K562 (cell line): ENCODE measurements at regions not wholly inside any gene's neighbourhood (a gene's known extent, or its start where the extent isn't known, plus 50 kb on each side); places are given as distances from the start of the nearest gene placed in this dataset.

ENCODE experiments used
- ATAC-seq: fragments of 200-7000 bp; cut with Tn5 transposase; 3 replicates; pipeline ENCODE4 v1.9.1; 2020; ENCODE audit warnings: moderate library complexity
- BruUV-seq: library from RNA; stranded (reverse); fragments of 400-500 nt; replicated peaks from 2 replicates; lab custom pipeline; 2021; lab: Mats Ljungman, UMichigan
- CTCF ChIA-PET: fragments of 300-600 bp; formaldehyde crosslinking; extraction: SDS; loops from one replicate; lab custom pipeline; 2021; ENCODE audit warnings: low intra/inter-chr PET ratio; lab: Yijun Ruan, JAX
- POLR2A ChIA-PET: fragments of 300-600, 350-650 bp; sonication (Branson Sonifier 250); formaldehyde crosslinking; extraction: SDS; loops from one replicate; lab custom pipeline; 2021; ENCODE audit warnings: antibody characterized with exemption, inconsistent platforms; lab: Yijun Ruan, JAX
- DNase-seq, 4 experiments: peaks; one replicate each; pipeline versions ENCODE4 v3.0.0 to v3.0.0-alpha.2; 2011 to 2018; ENCODE audit warnings: low spot score in 3 of 4, mixed read lengths in 3 of 4; ENCODE audit errors: extremely low read depth in 1 of 4
- FAIRE-seq: peaks from 2 replicates; lab custom pipeline; 2011; peaks lifted over from hg19 to GRCh38; lab: Jason Lieb, UNC
- H2AFZ ChIP-seq: 2 replicates; pipeline ENCODE4 v1.6.0; 2011; ENCODE audit warnings: low read depth, low read length, control low read depth, inconsistent platforms
- H3K27ac ChIP-seq: fragments of 200-600 bp; 3 replicates; pipeline ENCODE4 v1.8.0; 2011; ENCODE audit warnings: low read depth, mild to moderate bottlenecking, control low read depth, inconsistent platforms, low read length, moderate library complexity, mixed read lengths; ENCODE audit errors: extremely low read depth
- H3K27me3 ChIP-seq, 2 experiments: fragments of 300-600 bp in 1 of 2; 2 replicates in 1 of 2; 3 replicates in 1 of 2; pipeline versions ENCODE4 v1.6.0 to v1.8.0; 2011; ENCODE audit warnings: inconsistent platforms in 2 of 2, low read length in 2 of 2, mild to moderate bottlenecking in 1 of 2, mixed read lengths in 1 of 2, moderate library complexity in 1 of 2; ENCODE audit not compliant: control insufficient read depth in 2 of 2, insufficient read depth in 2 of 2
- H3K36me3 ChIP-seq: fragments of 300-600 bp; 3 replicates; pipeline ENCODE4 v1.8.0; 2011; ENCODE audit warnings: mild to moderate bottlenecking, low read length, inconsistent platforms; ENCODE audit not compliant: control insufficient read depth, insufficient read depth
- H3K4me1 ChIP-seq, 2 experiments: fragments of 200-600 bp in 1 of 2; replicated peaks in 1 of 2; 2 replicates in 1 of 2; 3 replicates in 1 of 2; pipeline versions ENCODE4 v1.5.1 to v1.8.0; 2011; ENCODE audit warnings: inconsistent platforms in 2 of 2, low read length in 2 of 2, mild to moderate bottlenecking in 1 of 2, mixed read lengths in 1 of 2, moderate library complexity in 1 of 2; ENCODE audit not compliant: control insufficient read depth in 2 of 2, insufficient read depth in 2 of 2
- H3K4me2 ChIP-seq: 2 replicates; pipeline ENCODE4 v1.6.1; 2011; ENCODE audit warnings: low read length, control low read depth, inconsistent platforms, mixed read lengths; ENCODE audit not compliant: insufficient read depth
- H3K4me3 ChIP-seq: fragments of 200-600 bp; sonication (generic), shearing (Covaris generic); 2 replicates; pipeline ENCODE4 v1.5.1; 2016; ENCODE audit warnings: control low read depth, inconsistent platforms
- H3K79me2 ChIP-seq: fragments of 200-600 bp; 3 replicates; pipeline ENCODE4 v1.8.0; 2011; ENCODE audit warnings: low read length, inconsistent platforms; ENCODE audit not compliant: control insufficient read depth, insufficient read depth
- H3K9ac ChIP-seq, 2 experiments: 2 replicates each; pipeline versions ENCODE4 v1.6.0 to v1.6.1; 2011; ENCODE audit warnings: low read depth in 2 of 2, low read length in 2 of 2, control low read depth in 1 of 2, inconsistent platforms in 1 of 2, mild to moderate bottlenecking in 1 of 2, mixed read lengths in 1 of 2; ENCODE audit not compliant: insufficient read depth in 1 of 2
- H3K9me1 ChIP-seq: one replicate; pipeline ENCODE4 v1.6.0; 2011; ENCODE audit warnings: inconsistent platforms, mild to moderate bottlenecking, low read length, moderate library complexity; ENCODE audit not compliant: control insufficient read depth, insufficient read depth
- H3K9me3 ChIP-seq: replicated peaks from 2 replicates; pipeline ENCODE4 v1.5.1; 2011; ENCODE audit warnings: low read depth, low read length, inconsistent platforms; ENCODE audit not compliant: control insufficient read depth, insufficient read depth
- H4K20me1 ChIP-seq: replicated peaks from 2 replicates; pipeline ENCODE4 v1.6.1; 2011; ENCODE audit warnings: low read length, inconsistent platforms, mixed read lengths; ENCODE audit not compliant: control insufficient read depth, insufficient read depth
- ATF7 ChIP-seq: fragments of 450-650 bp; IDR thresholded peaks from 2 replicates; pipeline ENCODE4 v1.7.1; 2014; ENCODE audit warnings: mild to moderate bottlenecking, moderate library complexity
- DMBX1 ChIP-seq: fragments of 250-450 bp; sonication (Bioruptor Pico); IDR thresholded peaks from 2 replicates; pipeline ENCODE4 v1.8.0; 2022; ENCODE audit warnings: inconsistent platforms, mild to moderate bottlenecking, moderate library complexity, borderline replicate concordance
- ETV1 ChIP-seq: fragments of 450-650 bp; conservative IDR thresholded peaks from 2 replicates; pipeline ENCODE4 v1.6.1; 2016; ENCODE audit warnings: missing genetic modification characterization, control low read depth, low read depth, missing compliant biosample characterization
- HINFP ChIP-seq: fragments of 450-650 bp; conservative IDR thresholded peaks from 2 replicates; pipeline ENCODE4 v1.6.1; 2016; ENCODE audit warnings: missing genetic modification characterization, low read depth, mild to moderate bottlenecking, control low read depth, missing compliant biosample characterization
- MEIS2 ChIP-seq: fragments of 450-650 bp; IDR thresholded peaks from 2 replicates; pipeline ENCODE4 v1.6.1; 2014; ENCODE audit warnings: mild to moderate bottlenecking; ENCODE audit not compliant: partially characterized antibody
- PBX2 ChIP-seq, 2 experiments: IDR thresholded peaks in 1 of 2; conservative IDR thresholded peaks in 1 of 2; 2 replicates each; pipeline ENCODE4 v1.6.1; 2016; ENCODE audit warnings: low read depth in 2 of 2, mild to moderate bottlenecking in 1 of 2, missing compliant biosample characterization in 1 of 2, missing genetic modification characterization in 1 of 2, moderate library complexity in 1 of 2
- PHTF2 ChIP-seq: fragments of 250-450 bp; sonication (Bioruptor Pico); IDR thresholded peaks from 2 replicates; pipeline ENCODE4 v1.5.0; 2021; ENCODE audit warnings: mild to moderate bottlenecking
- RFX7 ChIP-seq: fragments of 250-450 bp; sonication (Bioruptor Pico); IDR thresholded peaks from 2 replicates; pipeline ENCODE4 v1.5.1; 2021; ENCODE audit warnings: mild to moderate bottlenecking
- SUPT5H ChIP-seq: fragments of 450-650 bp; IDR thresholded peaks from 2 replicates; pipeline ENCODE4 v1.6.1; 2016
- TBP ChIP-seq: optimal IDR thresholded peaks from 2 replicates; pipeline ENCODE3; 2011; ENCODE audit warnings: low read depth, low read length, improper control_type of control experiment
- ZNF589 ChIP-seq: fragments of 200-800 bp; sonication (Bioruptor generic); IDR thresholded peaks from 2 replicates; pipeline ENCODE4 v1.6.1; 2016; ENCODE audit warnings: low read depth, missing genetic modification characterization, missing compliant biosample characterization
- WGBS: fragments of 100-300 bp; shearing (Covaris generic); methylation state at CpG from one replicate; pipeline ENCODE4 v1.1.6; 2016; ENCODE audit warnings: low coverage, mixed read lengths; ENCODE audit not compliant: insufficient coverage; ENCODE audit errors: missing lambda C conversion rate; 5-methylcytosine and 5-hydroxymethylcytosine counted together
- in situ Hi-C: fragments of 300-500 bp; cut with MboI; formaldehyde crosslinking; loops from 4 replicates; pipeline ENCODE4 v1.15.0; 2018; ENCODE audit warnings: inconsistent platforms, mixed read lengths
- intact Hi-C: fragments of 100-400 bp; cut with micrococcal nuclease; formaldehyde crosslinking; loops from 2 replicates; pipeline ENCODE4 v1.14.2; 2022

GRCh38 chr1:234545517-234546386 lies 64.2 kb downstream of the IRF2BP2 start:
- intact Hi-C loops: loop anchor here (2.0 to 5.0 kb wide), 4 partner anchors 37 to 57 kb away; no protein-coding TSS in a partner anchor
- Histone ChIP-seq H2AFZ (peak overlapping the region; percentile 73), H3K27ac (peak overlapping the region; percentile 72; the same call in 1 of the 3 replicates), H3K27me3 (no peaks in the 10 kb centered on the region), H3K9me1 (no peaks in the 10 kb centered on the region), H3K79me2 (no peaks in the 10 kb centered on the region), H3K4me1 (peaks cover 35 to 53% of the 10 kb centered on the region in 2 experiments), H3K36me3 (no peaks in the 10 kb centered on the region), H3K4me2 (peak overlapping the region; percentile 36), H4K20me1 (no peaks in the 10 kb centered on the region), H3K4me3 (no peak overlapping the region), H3K9me3 (no peaks in the 10 kb centered on the region), H3K9ac (peak overlapping the region; percentile 49 to 67; a peak in 2 of 4 replicates)
- BruUV-seq: no TSS peak
- peak; percentile 4 for ATAC-seq
- ChIA-PET POLR2A (interaction anchor here (0.6 to 3.5 kb wide), 6 partner anchors 9 to 323 kb away, joined by 3 to 37 read pairs (median 4); no protein-coding TSS in a partner anchor), CTCF (no interaction called here)
- in situ Hi-C loops: no loop called here
- WGBS: 52% methylated on average over 14 of the region's 14 CpGs
- no peak for FAIRE-seq
- peak in 1 of 4 experiments; percentile 36 for DNase-seq
- TF ChIP-seq ATF7: peak; percentile 35; the same call in 1 of the 2 replicates
- TF ChIP-seq TBP: no peak
- no peak for TF ChIP-seq SUPT5H
- TF ChIP-seq DMBX1 (CRISPR knock-in tag): peak; percentile 83; the same call in 1 of the 2 replicates
- no peak for TF ChIP-seq PHTF2 (CRISPR knock-in tag)
- TF ChIP-seq RFX7 (CRISPR knock-in tag): no peak
- peak; percentile 34 for TF ChIP-seq MEIS2
- peak; percentile 64 for TF ChIP-seq ZNF589
- peak; percentile 27; the same call in 1 of the 2 replicates for TF ChIP-seq ETV1
- peak; percentile 60; the same call in 1 of the 2 replicates for TF ChIP-seq HINFP
- TF ChIP-seq PBX2 (CRISPR knock-in tag; IDR thresholded peaks at IDR 0.05; ENCODE audit: low read depth): no peak
- TF ChIP-seq PBX2 (tag; conservative IDR thresholded peaks at IDR 0.05; ENCODE audit: low read depth): peak; percentile 44; the same call in 1 of the 2 replicates
